A549 (cell line): ENCODE measurements at regions not wholly inside any gene's neighbourhood (a gene's known extent, or its start where the extent isn't known, plus 50 kb on each side); places are given as distances from the start of the nearest gene placed in this dataset.

Source experiments
- ATAC-seq, 2 experiments: fragments of 200-7000 bp in 1 of 2; fragments of >200 bp in 1 of 2; cut with Nextera tagmentation in 1 of 2; cut with Tn5 transposase in 1 of 2; 3 replicates each; pipeline versions ENCODE4 v1.8.0 to v1.9.1; 2018 to 2020; ENCODE audit warnings: mild to moderate bottlenecking in 1 of 2, moderate library complexity in 1 of 2
- CTCF ChIA-PET: fragments of 300-600 bp; sonication (Branson Sonifier 250); formaldehyde crosslinking; extraction: SDS; loops from one replicate; lab custom pipeline; 2021; ENCODE audit warnings: antibody characterized with exemption, inconsistent platforms; lab: Yijun Ruan, JAX
- POLR2A ChIA-PET: fragments of 350-600 bp; formaldehyde crosslinking; extraction: SDS; loops from one replicate; lab custom pipeline; 2021; ENCODE audit warnings: antibody characterized with exemption, inconsistent platforms; lab: Yijun Ruan, JAX
- DNase-seq, 2 experiments: peaks; one replicate each; pipeline versions ENCODE4 v3.0.0 to v3.0.0-alpha.2; 2011 to 2016; ENCODE audit warnings: low read depth in 1 of 2, low spot score in 1 of 2
- FAIRE-seq: peaks from 2 replicates; lab custom pipeline; 2011; peaks lifted over from hg19 to GRCh38; lab: Jason Lieb, UNC
- H3K27ac ChIP-seq, 2 experiments: fragments of >200 bp; sonication (Bioruptor Twin); formaldehyde crosslinking; 3 replicates each; pipeline ENCODE4 v1.5.1; 2016 to 2017
- H3K4me1 ChIP-seq: fragments of >200 bp; sonication (Bioruptor Twin); formaldehyde crosslinking; 3 replicates; pipeline ENCODE4 v1.6.1; 2016
- H3K4me2 ChIP-seq: fragments of >200 bp; sonication (Bioruptor Twin); formaldehyde crosslinking; 3 replicates; pipeline ENCODE4 v1.6.1; 2016
- H3K4me3 ChIP-seq: fragments of >200 bp; sonication (Bioruptor Twin); formaldehyde crosslinking; 3 replicates; pipeline ENCODE4 v1.5.1; 2016
- H3K9me3 ChIP-seq: fragments of >200 bp; sonication (Bioruptor Twin); formaldehyde crosslinking; 3 replicates; pipeline ENCODE4 v1.6.1; 2016
- BCL3 ChIP-seq: fragments of >200 bp; sonication (Bioruptor Twin); formaldehyde crosslinking; IDR thresholded peaks from 3 replicates; pipeline ENCODE4 v1.6.1; 2016
- BHLHE40 ChIP-seq: IDR thresholded peaks from 2 replicates; pipeline ENCODE4 v1.6.1; 2012; ENCODE audit warnings: low read depth, low read length, inconsistent platforms
- CEBPB ChIP-seq, 2 experiments: fragments of >200 bp in 1 of 2; sonication (Bioruptor Twin) in 1 of 2; formaldehyde crosslinking in 1 of 2; IDR thresholded peaks; 2 replicates each; pipeline ENCODE4 v1.6.1; 2012 to 2016
- E2F6 ChIP-seq: IDR thresholded peaks from 2 replicates; pipeline ENCODE4 v1.6.1; 2012; ENCODE audit warnings: low read depth, borderline replicate concordance
- EP300 ChIP-seq, 2 experiments: fragments of >200 bp; sonication (Bioruptor Twin); formaldehyde crosslinking; IDR thresholded peaks; 2 replicates in 1 of 2; 3 replicates in 1 of 2; pipeline ENCODE4 v1.6.1; 2016 to 2017
- ESRRA ChIP-seq: fragments of 150-350 bp; IDR thresholded peaks from 2 replicates; pipeline ENCODE4 v1.6.1; 2014; ENCODE audit warnings: mild to moderate bottlenecking, low read length, borderline replicate concordance
- FOSL2 ChIP-seq, 2 experiments: fragments of 450-650 bp in 1 of 2; fragments of >200 bp in 1 of 2; sonication (Bioruptor Twin) in 1 of 2; formaldehyde crosslinking; IDR thresholded peaks; 2 replicates each; pipeline versions ENCODE4 v1.5.0 to v1.6.1; 2016 to 2020; ENCODE audit warnings: mild to moderate bottlenecking in 1 of 2, moderate library complexity in 1 of 2
- HMGXB4 ChIP-seq: fragments of 250-450 bp; sonication (Bioruptor Pico); IDR thresholded peaks from 2 replicates; pipeline ENCODE4 v1.5.0; 2021; ENCODE audit warnings: mild to moderate bottlenecking, moderate library complexity, borderline replicate concordance
- HOXA7 ChIP-seq: fragments of 250-450 bp; sonication (Bioruptor Pico); IDR thresholded peaks from 2 replicates; pipeline ENCODE4 v1.5.0; 2020; ENCODE audit warnings: mild to moderate bottlenecking, moderate library complexity
- JUNB ChIP-seq: fragments of >200 bp; sonication (Bioruptor Twin); formaldehyde crosslinking; IDR thresholded peaks from 2 replicates; pipeline ENCODE4 v1.6.1; 2016
- KDM1A ChIP-seq: fragments of 200-600 bp; sonication (generic); IDR thresholded peaks from 2 replicates; pipeline ENCODE4 v1.6.1; 2016; ENCODE audit warnings: low read depth, mild to moderate bottlenecking
- MAZ ChIP-seq: fragments of 150-350 bp; IDR thresholded peaks from 2 replicates; pipeline ENCODE4 v1.6.1; 2014; ENCODE audit warnings: antibody characterized with exemption, low read depth, low read length, borderline replicate concordance
- POLR2AphosphoS2 ChIP-seq: conservative IDR thresholded peaks from 2 replicates; pipeline ENCODE4 v1.6.1; 2012; ENCODE audit warnings: low read length, improper control_type of control experiment, inconsistent platforms
- REST ChIP-seq: fragments of 200-600 bp; sonication (generic); IDR thresholded peaks from 2 replicates; pipeline ENCODE4 v1.6.1; 2016; ENCODE audit warnings: antibody characterized with exemption, mild to moderate bottlenecking, moderate library complexity
- SMC3 ChIP-seq: fragments of >200 bp; sonication (Bioruptor Twin); formaldehyde crosslinking; IDR thresholded peaks from 3 replicates; pipeline ENCODE4 v1.6.1; 2018; ENCODE audit warnings: inconsistent platforms
- SREBF2 ChIP-seq: fragments of 450-650 bp; IDR thresholded peaks from 2 replicates; pipeline ENCODE4 v1.6.1; 2014; ENCODE audit warnings: mild to moderate bottlenecking, moderate library complexity
- TFCP2L1 ChIP-seq: fragments of 250-450 bp; sonication (Bioruptor Pico); IDR thresholded peaks from 2 replicates; pipeline ENCODE4 v1.5.0; 2021; ENCODE audit warnings: mild to moderate bottlenecking
- TP53 ChIP-seq: fragments of 250-450 bp; sonication (Bioruptor Pico); IDR thresholded peaks from 2 replicates; pipeline ENCODE4 v1.5.0; 2021; ENCODE audit warnings: mild to moderate bottlenecking, moderate library complexity
- ZC3H11A ChIP-seq: fragments of 450-650 bp; IDR thresholded peaks from 2 replicates; pipeline ENCODE4 v1.6.1; 2014; ENCODE audit warnings: antibody characterized with exemption, mild to moderate bottlenecking
- ZNF302 ChIP-seq: fragments of 250-450 bp; sonication (Bioruptor Pico); IDR thresholded peaks from 2 replicates; pipeline ENCODE4 v1.9.0; 2021; ENCODE audit warnings: inconsistent platforms, mild to moderate bottlenecking, moderate library complexity
- WGBS: methylation state at CpG from one replicate; pipeline ENCODE4 v1.1.6; 2017; ENCODE audit errors: missing lambda C conversion rate; 5-methylcytosine and 5-hydroxymethylcytosine counted together

- no peak for TF ChIP-seq EP300 (IDR thresholded peaks at IDR 0.05)
- no peak for TF ChIP-seq TP53
Measured at GRCh38 chr3:118116991-118117390, 917.7 kb downstream of the IGSF11 start (continued).

- CTCF ChIA-PET: no interaction called here
- Histone ChIP-seq H3K4me2 (no peak overlapping the region), H3K4me3 (no peak overlapping the region), H3K9me3 (no peaks in the 10 kb centered on the region), H3K27ac (no peak overlapping the region), H3K4me1 (no peaks in the 10 kb centered on the region)
- ATAC-seq: no peak
- WGBS: 25% methylated on average over 2 of the region's 2 CpGs
- DNase-seq: no peak
- no peak for TF ChIP-seq TFCP2L1 (CRISPR knock-in tag)
- TF ChIP-seq ZNF302: no peak
- TF ChIP-seq MAZ: no peak
- TF ChIP-seq CEBPB (IDR thresholded peaks at IDR 0.05): no peak
- no peak for TF ChIP-seq BHLHE40
- no peak for TF ChIP-seq EP300 (IDR thresholded peaks at IDR 0.05)
- POLR2A ChIA-PET: no interaction called here
- FAIRE-seq: no peak
Measured at GRCh38 chr3:118126751-118127150, 907.9 kb downstream of the IGSF11 start.

- CTCF ChIA-PET: interaction anchor here (1.2 kb wide), 1 partner anchor 17 kb away, joined by 3 read pairs; no protein-coding TSS in a partner anchor
- Histone ChIP-seq H3K27ac (no peak overlapping the region), H3K4me2 (no peak overlapping the region), H3K4me3 (no peak overlapping the region), H3K4me1 (no peaks in the 10 kb centered on the region), H3K9me3 (no peaks in the 10 kb centered on the region)
- DNase-seq: no peak
- 3% methylated on average over 1 of the region's 1 CpG for WGBS
- POLR2A ChIA-PET: no interaction called here
- ATAC-seq: no peak
- TF ChIP-seq MAZ (no peak), ZC3H11A (no peak), TP53 (no peak), HMGXB4 (CRISPR knock-in tag) (no peak), SREBF2 (no peak), POLR2AphosphoS2 (no peak), CEBPB (IDR thresholded peaks at IDR 0.05) (peak; percentile 40 to 58; a peak in 2 of 4 replicates)
- no peak for FAIRE-seq
Measured at GRCh38 chr3:118127992-118128391, 906.7 kb downstream of the IGSF11 start.

GRCh38 chr3:118128886-118129285 lies 905.8 kb downstream of the IGSF11 start:
- TF ChIP-seq FOSL2 (IDR thresholded peaks at IDR 0.05) (no peak), FOSL2 (CRISPR knock-in tag; IDR thresholded peaks at IDR 0.05) (peak; percentile 23), JUNB (peak; percentile 68), KDM1A (no peak)
- ChIA-PET POLR2A (no interaction called here), CTCF (no interaction called here)
- no peak overlapping the region for H3K27ac ChIP-seq
- no peak overlapping the region for H3K4me2 ChIP-seq
- DNase-seq (peak in 1 of 2 experiments; percentile 7), ATAC-seq (peak in 1 of 2 experiments; percentile 19; a peak in 1 of 6 replicates), FAIRE-seq (no peak)
- no peaks in the 10 kb centered on the region for H3K4me1 ChIP-seq
- no peaks in the 10 kb centered on the region for H3K9me3 ChIP-seq
- H3K4me3 ChIP-seq: no peak overlapping the region
- 0% methylated on average over 1 of the region's 1 CpG for WGBS

- Histone ChIP-seq H3K27ac (no peak overlapping the region), H3K9me3 (peaks cover 12% of the 10 kb centered on the region; the same call in 1 of the 3 replicates), H3K4me2 (no peak overlapping the region), H3K4me1 (no peaks in the 10 kb centered on the region), H3K4me3 (no peak overlapping the region)
- WGBS: 0% methylated on average over 2 of the region's 2 CpGs
- ChIA-PET POLR2A (no interaction called here), CTCF (no interaction called here)
- DNase-seq (no peak), FAIRE-seq (no peak), ATAC-seq (no peak)
- TF ChIP-seq BCL3: no peak
- no peak for TF ChIP-seq TP53
- no peak for TF ChIP-seq ESRRA
- TF ChIP-seq E2F6: no peak
- no peak for TF ChIP-seq SMC3
- no peak for TF ChIP-seq MAZ
- TF ChIP-seq BHLHE40: no peak
- no peak for TF ChIP-seq ZC3H11A
- TF ChIP-seq HOXA7 (CRISPR knock-in tag): no peak
- TF ChIP-seq FOSL2 (IDR thresholded peaks at IDR 0.05): no peak
- no peak for TF ChIP-seq FOSL2 (CRISPR knock-in tag; IDR thresholded peaks at IDR 0.05)
- TF ChIP-seq REST: no peak
Measured at GRCh38 chr3:118137778-118138177, 896.9 kb downstream of the IGSF11 start.
